Lower leg skin (tissue), 4 donors: ENCODE measurements at regions not wholly inside any gene's neighbourhood (a gene's known extent, or its start where the extent isn't known, plus 50 kb on each side); places are given as distances from the start of the nearest gene placed in this dataset.

ENCODE experiments used
- DNase-seq, 2 donors: peaks; one replicate each; pipeline ENCODE4 v3.0.0-alpha.2; 2019; ENCODE audit warnings: low spot score in 2 of 2
- H3K4me3 ChIP-seq: fragments of 200-600 bp; sonication (generic); 2 replicates; pipeline ENCODE4 v1.5.1; 2017; ENCODE audit warnings: mild to moderate bottlenecking, low read depth; ENCODE audit not compliant: poor library complexity, severe bottlenecking
- POLR2A ChIP-seq, 2 donors: fragments of 450-650 bp; IDR thresholded peaks; one replicate each; pipeline ENCODE4 v1.6.1; 2016 to 2017; ENCODE audit warnings: antibody characterized with exemption in 2 of 2, mild to moderate bottlenecking in 1 of 2, moderate library complexity in 1 of 2
- WGBS, 2 donors: methylation state at CpG; one replicate each; pipeline ENCODE4 v1.1.5; 2018; 5-methylcytosine and 5-hydroxymethylcytosine counted together
- intact Hi-C: fragments of 100-400 bp; cut with DNase I; formaldehyde crosslinking; loops from one replicate; pipeline ENCODE4 v1.15.0; 2023; ENCODE audit warnings: low total_unique reads
- TF ChIP-seq, protein P1 (sequence below), 3 donors: fragments of 450-650 bp; IDR thresholded peaks; one replicate each; pipeline ENCODE4 v1.5.1; 2016; ENCODE audit warnings: antibody characterized with exemption in 3 of 3, mild to moderate bottlenecking in 3 of 3, moderate library complexity in 2 of 3

DNA sequence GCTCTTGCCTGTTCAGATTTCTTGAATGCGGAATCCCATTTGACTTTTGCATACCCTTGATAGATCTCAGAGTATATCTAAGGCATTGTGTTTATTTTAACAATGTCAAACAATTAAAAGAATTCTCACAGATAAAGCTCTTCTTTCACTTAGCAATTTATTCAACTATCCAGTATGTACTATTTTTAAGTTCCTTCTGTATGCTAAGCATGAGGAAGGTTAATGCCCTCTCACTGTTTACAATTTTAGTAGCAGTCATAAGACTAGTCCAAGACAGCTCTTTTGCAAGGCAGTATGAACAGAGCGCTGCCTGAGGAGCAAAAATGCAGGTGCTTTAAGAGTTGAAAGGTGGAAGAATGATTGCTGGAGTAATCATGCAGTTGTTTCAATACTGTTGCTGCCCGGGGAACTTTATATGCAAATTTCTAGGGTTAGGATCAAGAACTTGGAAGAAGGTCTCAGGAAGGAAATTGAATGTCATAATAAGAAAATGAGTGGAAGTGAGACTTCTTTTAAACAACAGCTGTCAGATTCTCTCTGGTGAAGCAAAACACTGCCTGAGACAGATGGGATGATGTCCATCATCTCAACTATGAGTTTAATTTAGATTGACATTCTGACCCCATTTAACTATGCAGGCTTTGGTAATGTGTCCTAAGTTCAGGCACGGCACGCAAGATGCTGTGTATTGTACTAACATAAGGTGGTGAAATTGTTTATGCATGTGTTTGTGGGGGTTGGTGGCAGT lies 1303.5 kb upstream of the CITED2 start:
- TF ChIP-seq POLR2A (IDR thresholded peaks at IDR 0.05) = no peak
- TF ChIP-seq, protein P1, sequence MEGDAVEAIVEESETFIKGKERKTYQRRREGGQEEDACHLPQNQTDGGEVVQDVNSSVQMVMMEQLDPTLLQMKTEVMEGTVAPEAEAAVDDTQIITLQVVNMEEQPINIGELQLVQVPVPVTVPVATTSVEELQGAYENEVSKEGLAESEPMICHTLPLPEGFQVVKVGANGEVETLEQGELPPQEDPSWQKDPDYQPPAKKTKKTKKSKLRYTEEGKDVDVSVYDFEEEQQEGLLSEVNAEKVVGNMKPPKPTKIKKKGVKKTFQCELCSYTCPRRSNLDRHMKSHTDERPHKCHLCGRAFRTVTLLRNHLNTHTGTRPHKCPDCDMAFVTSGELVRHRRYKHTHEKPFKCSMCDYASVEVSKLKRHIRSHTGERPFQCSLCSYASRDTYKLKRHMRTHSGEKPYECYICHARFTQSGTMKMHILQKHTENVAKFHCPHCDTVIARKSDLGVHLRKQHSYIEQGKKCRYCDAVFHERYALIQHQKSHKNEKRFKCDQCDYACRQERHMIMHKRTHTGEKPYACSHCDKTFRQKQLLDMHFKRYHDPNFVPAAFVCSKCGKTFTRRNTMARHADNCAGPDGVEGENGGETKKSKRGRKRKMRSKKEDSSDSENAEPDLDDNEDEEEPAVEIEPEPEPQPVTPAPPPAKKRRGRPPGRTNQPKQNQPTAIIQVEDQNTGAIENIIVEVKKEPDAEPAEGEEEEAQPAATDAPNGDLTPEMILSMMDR (IDR thresholded peaks at IDR 0.05) = no peak
- DNase-seq = no peak
- intact Hi-C loops = no loop called here
- WGBS, 2 donors = 54 to 63% methylated on average over 5 of the region's 5 CpGs
- no peak overlapping the region for H3K4me3 ChIP-seq

DNA sequence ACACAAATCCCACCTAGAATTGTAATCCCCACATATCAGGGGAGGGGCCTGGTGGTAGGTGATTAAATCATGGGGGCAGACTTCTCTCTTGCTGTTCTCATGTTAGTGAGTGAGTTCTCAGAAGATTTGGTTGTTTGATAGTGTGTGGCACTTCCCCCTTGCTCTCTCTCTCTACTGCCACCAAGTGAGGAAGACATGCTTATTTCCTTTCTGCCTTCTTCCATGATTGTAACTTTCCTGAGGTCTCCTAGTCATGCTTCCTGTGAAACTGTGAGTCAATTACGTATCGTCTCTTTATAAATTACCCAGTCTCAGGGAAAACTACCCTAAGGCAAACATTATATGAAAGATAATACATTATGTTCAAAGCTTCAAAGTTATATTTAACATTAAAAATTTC lies 1297.5 kb upstream of the CITED2 start:
- DNase-seq = no peak
- H3K4me3 ChIP-seq = no peak overlapping the region
- TF ChIP-seq, protein P1 (IDR thresholded peaks at IDR 0.05) = no peak
- TF ChIP-seq POLR2A (IDR thresholded peaks at IDR 0.05) = no peak
- intact Hi-C loops = no loop called here
- 33 to 48% methylated on average over 2 of the region's 2 CpGs for WGBS, 2 donors

DNA sequence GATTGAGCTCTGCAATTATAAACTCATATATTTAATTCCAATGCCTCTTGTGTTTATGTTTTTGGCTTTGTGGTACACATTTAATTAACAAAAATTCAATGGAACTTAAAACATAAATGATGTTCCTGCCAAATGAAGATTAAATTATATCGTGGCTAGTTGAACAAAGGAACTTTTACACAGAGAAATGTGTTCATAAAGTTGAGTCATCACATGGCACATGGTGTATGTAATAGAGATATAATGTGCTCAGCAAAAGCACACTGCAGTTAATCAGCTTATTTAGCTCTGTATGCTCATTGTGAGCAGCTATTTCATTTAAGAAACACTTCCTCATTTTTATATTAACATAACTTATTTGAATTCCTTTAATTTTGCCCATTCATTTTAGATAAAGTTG lies 1295.6 kb upstream of the CITED2 start:
- DNase-seq = no peak
- intact Hi-C loops = no loop called here
- TF ChIP-seq POLR2A (IDR thresholded peaks at IDR 0.05) = no peak
- TF ChIP-seq, protein P1 (IDR thresholded peaks at IDR 0.05) = no peak
- H3K4me3 ChIP-seq = no peak overlapping the region
- 23% methylated on average over 1 of the region's 1 CpG for WGBS, 2 donors

DNA sequence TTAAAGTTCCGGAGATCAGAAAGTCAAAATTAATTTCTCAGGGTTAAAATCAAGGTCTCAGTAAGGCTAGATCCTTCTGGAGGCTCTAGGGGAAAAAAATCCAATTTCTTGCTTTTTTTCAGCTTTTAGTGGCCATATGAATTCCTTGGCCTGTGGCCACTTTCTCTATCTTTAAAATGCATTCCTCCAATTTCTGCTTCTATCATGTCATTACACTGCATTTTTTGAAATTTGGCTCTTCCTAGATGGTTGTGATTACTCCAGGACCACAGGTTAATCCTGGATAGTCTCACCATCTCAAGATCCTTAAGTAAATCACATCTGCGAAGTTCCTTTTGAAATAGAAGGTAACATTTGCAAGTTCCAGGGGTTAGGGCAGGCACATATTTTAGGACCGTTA lies 1294.9 kb upstream of the CITED2 start:
- WGBS, 2 donors = 72 to 88% methylated on average over 3 of the region's 3 CpGs
- DNase-seq = no peak
- no peak for TF ChIP-seq POLR2A (IDR thresholded peaks at IDR 0.05)
- TF ChIP-seq, protein P1 (IDR thresholded peaks at IDR 0.05) = no peak
- no peak overlapping the region for H3K4me3 ChIP-seq
- intact Hi-C loops = no loop called here

DNA sequence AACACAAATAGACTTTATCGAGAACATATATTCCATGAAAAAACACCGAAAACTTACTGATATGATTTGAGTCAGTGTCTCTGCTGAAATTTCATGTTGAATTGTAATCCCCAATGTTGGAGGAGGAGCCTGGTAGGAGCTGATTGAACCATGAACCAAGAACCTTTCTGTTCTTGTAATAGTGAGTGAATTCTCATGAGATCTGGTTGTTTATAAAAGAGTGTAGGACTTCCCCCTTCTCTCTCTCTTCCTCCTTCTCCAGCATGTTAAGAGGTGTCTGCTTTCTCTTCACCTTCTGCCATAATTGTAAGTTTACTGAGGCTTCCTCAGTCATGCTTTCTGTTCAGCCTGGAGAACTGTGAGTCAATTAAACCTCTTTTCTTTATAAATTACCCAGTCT lies 1289.3 kb upstream of the CITED2 start:
- WGBS, 2 donors = 92 to 94% methylated on average over 2 of the region's 2 CpGs
- no peak for DNase-seq
- no peak overlapping the region for H3K4me3 ChIP-seq
- no peak for TF ChIP-seq POLR2A (IDR thresholded peaks at IDR 0.05)
- TF ChIP-seq, protein P1 (IDR thresholded peaks at IDR 0.05) = no peak
- intact Hi-C loops = no loop called here

DNA sequence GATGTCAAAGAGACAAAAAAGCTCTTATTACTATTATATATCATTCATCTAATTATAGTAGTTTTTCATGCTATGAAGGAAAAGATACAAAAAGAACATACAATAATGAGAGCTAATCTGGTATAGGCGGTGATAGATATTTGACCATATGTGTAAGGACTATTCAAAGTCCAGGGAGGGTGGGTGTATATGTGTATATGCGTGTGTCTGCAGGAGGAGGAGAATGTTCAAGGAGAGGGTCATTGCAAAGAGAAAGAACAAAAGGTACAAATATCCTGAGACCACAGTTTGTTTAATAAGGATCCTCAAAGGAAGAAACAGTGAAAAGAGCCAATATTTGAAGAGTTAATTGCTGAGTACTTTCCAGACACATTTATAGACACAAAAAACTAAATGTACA lies 1288.6 kb upstream of the CITED2 start:
- no peak for TF ChIP-seq POLR2A (IDR thresholded peaks at IDR 0.05)
- TF ChIP-seq, protein P1 (IDR thresholded peaks at IDR 0.05) = no peak
- WGBS, 2 donors = 89 to 95% methylated on average over 2 of the region's 2 CpGs
- H3K4me3 ChIP-seq = no peak overlapping the region
- intact Hi-C loops = no loop called here
- DNase-seq = no peak
